T1000 (cell line): ENCODE measurements at regions not wholly inside any gene's neighbourhood (a gene's known extent, or its start where the extent isn't known, plus 50 kb on each side); places are given as distances from the start of the nearest gene placed in this dataset.

Source experiments
- DNase-seq: peaks from one replicate; lab custom pipeline; 2025; ENCODE audit warnings: mixed read lengths; lab: John Stamatoyannopoulos, UW

- no peak for DNase-seq
Observed at GRCh38 chr1:106957795-106958194, 98.7 kb upstream of the PRMT6 start.

- no peak for DNase-seq
Observed at GRCh38 chr1:106960412-106960811, 96.1 kb upstream of the PRMT6 start.

- DNase-seq, result no peak
Observed at GRCh38 chr1:106961646-106962045, 94.8 kb upstream of the PRMT6 start.

- no peak for DNase-seq
Observed at GRCh38 chr1:106962591-106962990, 93.9 kb upstream of the PRMT6 start.

GRCh38 chr1:106964495-106964894 is 92.0 kb upstream of the PRMT6 start:
- DNase-seq, result no peak

DNA sequence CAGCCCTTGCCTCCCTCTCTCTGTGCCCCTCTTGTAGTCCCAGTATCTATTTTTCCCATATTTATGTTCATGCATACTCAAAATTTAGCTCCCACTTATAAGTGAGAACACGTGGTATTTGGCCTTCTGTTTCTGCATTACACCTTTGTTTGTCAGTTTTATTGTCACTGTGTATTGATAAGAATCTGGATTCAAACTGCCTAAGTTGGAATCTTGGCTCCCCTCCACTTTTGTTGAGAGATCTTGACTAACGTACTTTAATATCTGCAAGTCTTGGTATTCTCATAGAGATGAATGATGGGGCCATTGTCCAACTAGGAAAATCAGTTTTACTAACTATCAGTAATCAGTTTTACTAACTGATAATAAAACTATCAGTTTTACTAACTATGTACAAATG is 87.8 kb upstream of the PRMT6 start:
- DNase-seq, result no peak

DNA sequence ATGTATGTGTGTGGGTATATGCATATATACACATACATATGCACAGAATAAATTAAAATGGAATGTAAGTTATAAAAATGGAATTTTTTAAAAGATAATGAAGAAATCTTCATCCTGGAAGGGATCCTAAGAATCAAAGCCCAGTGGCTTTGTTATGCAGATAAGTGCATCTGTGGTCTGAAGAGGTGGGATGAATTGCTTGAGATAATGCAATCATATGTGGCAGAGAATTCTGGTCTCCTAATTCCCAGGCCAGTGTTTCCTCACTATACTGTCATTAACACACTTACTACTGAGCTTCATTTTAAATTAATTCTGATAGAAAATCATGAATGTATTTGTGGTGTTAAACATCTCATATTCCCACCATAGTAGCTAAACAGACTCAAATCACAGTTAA is 86.7 kb upstream of the PRMT6 start:
- no peak for DNase-seq

GRCh38 chr1:106972074-106972473 is 84.4 kb upstream of the PRMT6 start:
- no peak for DNase-seq

GRCh38 chr1:106975944-106976343 is 80.5 kb upstream of the PRMT6 start:
- DNase-seq, result no peak

DNA sequence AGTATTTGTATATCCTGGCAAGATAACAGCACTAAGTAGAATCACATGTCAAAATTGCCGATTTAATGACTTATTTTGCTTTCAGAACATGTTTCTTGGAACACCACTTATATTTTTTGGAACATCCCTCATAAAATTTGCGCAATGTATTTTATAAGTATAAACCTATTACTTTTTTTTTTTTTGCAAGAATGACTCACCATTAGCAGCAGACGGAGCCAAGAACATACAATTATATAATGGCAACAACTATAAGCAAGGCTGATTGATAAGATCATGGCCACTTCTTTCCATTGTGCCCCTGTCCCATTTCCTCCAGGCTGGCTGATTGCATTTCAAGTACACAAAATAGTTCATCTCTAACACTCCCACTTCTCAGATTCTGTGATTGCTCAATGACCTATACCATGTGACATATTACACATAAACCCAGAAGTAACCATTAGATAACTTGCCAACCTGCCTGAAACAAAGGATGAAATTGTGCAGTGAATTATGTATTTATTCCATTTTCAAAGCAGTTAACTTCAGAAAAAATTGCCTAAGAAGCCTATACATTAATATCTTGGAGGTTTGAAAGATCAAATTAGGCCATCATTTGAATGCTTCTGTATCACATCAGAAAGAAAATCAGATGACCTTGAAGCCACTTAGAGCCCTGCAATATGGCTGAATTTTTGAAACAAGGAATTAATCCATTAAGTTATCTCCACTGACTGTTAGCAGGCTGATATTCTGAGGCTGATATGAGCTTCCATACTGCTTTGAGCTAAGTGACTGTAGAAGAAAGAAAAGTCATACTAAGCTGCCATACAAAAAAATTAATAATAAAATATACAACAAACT is 77.8 kb upstream of the PRMT6 start:
- DNase-seq, result no peak

DNA sequence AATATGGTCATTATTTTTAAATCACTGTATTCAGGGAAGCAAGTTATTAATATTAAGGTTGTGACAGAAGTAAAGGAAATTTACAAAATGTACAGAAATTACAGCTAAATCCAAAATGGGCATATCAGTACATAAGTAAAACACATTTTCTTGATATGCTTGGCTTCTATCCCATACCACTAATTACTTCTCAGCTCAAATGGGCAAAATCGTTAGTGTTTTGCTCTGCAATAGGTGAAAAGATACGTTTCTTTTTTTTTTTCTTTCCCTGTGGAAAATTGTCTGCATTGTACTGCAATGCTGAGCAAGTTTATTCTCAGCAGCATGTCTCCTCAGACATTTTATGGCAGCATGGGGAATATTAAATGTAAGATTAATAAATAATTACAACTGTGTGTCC is 77.1 kb upstream of the PRMT6 start:
- no peak for DNase-seq

DNA sequence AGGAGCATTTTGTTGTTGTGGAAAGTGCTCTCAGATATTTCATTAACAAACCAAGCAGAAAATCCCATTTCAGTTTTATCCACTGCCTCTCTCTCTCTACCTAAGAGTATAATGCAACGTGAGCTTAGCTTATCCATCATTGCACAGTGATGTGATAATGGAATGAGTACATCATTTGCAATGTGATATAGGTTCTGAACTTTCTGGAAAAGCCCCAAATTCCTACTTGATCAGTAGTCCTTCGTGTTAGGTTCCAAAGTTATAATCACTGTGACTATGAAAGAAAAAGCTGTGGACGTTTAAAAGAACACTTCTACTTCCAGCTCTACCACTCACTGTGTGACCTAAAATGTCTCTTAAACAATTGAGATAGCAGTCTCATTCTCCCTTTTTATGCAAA is 76.4 kb upstream of the PRMT6 start:
- no peak for DNase-seq

DNA sequence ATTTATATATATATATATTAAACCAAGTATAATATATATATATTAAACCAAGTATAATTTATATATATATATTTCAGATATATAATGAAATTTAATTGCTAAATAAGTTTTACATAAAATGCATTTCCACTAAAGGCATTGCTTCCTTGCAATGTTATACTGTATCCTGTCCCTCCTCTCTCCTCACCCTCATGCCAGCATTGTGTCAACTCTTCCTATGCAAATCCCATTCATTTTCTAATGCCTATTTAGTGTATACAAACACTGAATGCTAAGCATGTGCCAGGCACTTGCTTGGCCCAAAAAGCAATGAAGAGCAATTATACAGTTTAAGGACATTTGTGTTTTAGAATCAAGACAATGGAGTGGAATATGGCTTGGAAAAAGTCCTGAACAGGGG is 71.7 kb upstream of the PRMT6 start:
- DNase-seq, result no peak

GRCh38 chr1:106986603-106987002 is 69.9 kb upstream of the PRMT6 start:
- no peak for DNase-seq

DNA sequence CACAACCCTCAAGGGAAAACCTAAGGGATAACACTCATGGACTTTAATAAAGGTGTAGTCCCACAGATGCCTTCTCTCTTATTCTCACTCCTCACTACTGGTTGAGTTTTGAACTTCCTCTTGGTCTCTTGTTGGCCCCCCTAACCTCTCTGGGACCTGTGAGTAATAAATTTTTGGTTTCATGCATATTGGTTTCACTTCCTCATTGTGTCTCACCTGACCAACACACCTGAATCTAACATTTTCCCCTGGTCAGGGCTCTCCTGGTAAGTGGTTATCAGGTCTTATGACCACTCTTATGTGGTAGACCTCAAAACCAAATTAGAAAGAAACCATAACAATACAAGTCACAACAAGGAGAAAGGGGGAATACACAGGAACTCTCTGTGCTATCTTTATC is 60.5 kb upstream of the PRMT6 start:
- no peak for DNase-seq

DNA sequence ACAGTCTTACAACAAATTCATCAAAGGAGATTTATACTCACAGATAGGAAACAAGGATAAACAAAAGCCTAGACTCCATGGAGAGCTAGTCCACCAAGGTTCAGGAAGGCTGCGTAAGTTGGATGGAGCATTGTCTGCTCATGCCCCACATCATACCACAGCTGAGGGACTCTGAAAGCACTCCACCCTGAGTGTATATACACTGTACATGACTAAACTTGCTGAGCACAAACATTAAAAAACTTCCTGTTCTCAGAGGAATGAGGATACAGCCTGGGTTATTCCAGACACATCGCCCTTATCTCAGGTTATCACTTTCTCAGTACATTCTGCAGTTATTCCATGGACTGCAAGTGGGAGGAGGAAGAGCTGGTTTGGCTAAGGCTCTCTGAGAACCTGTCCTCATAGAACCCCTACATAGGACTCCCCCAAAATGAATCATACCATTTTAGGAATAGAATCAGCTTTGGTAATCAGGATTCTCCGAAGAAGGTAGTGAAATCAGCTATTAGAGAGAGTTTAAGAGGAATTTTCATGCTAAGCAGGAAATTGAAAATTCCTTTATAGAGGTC is 58.0 kb upstream of the PRMT6 start:
- DNase-seq, result no peak

DNA sequence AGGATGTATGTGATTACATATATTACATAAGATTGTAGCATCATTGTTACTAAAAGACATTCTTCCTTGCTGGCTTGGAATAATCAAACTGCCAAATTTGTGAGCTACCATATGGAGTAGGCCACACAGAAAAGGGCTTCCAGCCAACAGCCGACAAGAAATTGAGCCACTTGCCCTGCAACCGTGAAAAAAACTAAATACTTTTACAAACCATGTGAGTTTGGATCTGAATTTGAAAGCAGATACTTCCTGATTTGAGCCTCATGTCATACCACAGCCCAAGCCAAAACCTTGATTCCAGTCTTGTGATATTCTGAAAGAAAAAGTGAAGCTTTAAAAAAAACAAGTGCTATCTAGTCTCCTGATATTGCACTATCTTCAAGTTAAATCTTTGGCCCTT is 55.6 kb upstream of the PRMT6 start:
- no peak for DNase-seq

DNA sequence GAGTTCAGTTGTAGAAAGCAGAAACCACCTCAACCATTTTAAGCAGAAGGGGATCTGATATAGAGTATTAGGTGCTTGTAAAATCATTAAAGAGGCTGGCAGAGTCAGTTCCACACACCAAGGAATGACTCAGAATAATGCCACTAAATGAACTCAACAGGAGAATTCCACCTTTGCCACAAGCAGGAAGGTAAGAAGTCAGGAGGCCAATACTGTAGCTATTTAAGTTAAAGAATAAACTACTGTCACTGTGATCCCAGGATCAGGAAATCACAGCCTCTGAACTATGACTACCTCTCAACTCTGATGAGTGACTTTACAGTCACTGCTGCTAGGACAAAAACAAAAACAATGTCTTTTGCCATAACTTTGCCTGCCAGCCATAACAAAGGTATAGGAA is 52.5 kb upstream of the PRMT6 start:
- DNase-seq, result no peak

DNA sequence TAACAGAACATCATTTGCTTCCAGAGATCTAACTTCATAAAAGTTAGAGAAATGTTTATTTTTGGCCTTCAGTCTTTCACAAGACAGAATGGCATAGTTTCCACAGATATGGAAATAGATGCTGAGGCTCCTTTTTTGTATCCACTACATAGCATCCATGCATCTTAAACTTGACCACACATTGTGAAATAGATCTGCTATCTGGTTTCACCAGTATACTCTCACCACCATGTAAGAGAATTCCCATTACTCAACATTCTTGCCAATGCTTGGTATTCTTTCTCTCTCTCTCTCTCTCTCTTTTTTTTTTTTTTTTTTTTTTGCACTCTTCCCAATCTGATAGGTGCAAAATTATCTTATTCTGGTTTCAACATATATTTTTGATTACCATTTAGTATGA is 52.1 kb upstream of the PRMT6 start:
- no peak for DNase-seq
